GM23248 (cell line): ENCODE measurements at regions not wholly inside any gene's neighbourhood (a gene's known extent, or its start where the extent isn't known, plus 50 kb on each side); places are given as distances from the start of the nearest gene placed in this dataset.

Source experiments
- DNase-seq: peaks from one replicate; pipeline ENCODE4 v3.0.0-alpha.2; 2015
- H2AFZ ChIP-seq: fragments of 200-600 bp; sonication (generic); 2 replicates; pipeline ENCODE4 v1.6.1; 2016; ENCODE audit warnings: antibody characterized with exemption
- H3F3A ChIP-seq: fragments of 200-600 bp; sonication (generic); 2 replicates; pipeline ENCODE4 v1.6.1; 2016; ENCODE audit warnings: mild to moderate bottlenecking, antibody characterized with exemption, mixed run types; ENCODE audit not compliant: insufficient read depth
- H3K27ac ChIP-seq: fragments of 200-600 bp; sonication (generic); 2 replicates; pipeline ENCODE4 v1.5.1; 2016; ENCODE audit warnings: mild to moderate bottlenecking
- H3K27me3 ChIP-seq: fragments of 200-600 bp; sonication (generic); replicated peaks from 2 replicates; pipeline ENCODE4 v1.6.1; 2016; ENCODE audit warnings: mild to moderate bottlenecking; ENCODE audit not compliant: insufficient read depth
- H3K36me3 ChIP-seq: fragments of 200-600 bp; sonication (generic); 2 replicates; pipeline ENCODE4 v1.6.1; 2016; ENCODE audit warnings: low read depth, mild to moderate bottlenecking
- H3K4me1 ChIP-seq: fragments of 200-600 bp; sonication (generic); 2 replicates; pipeline ENCODE4 v1.6.1; 2016; ENCODE audit warnings: mild to moderate bottlenecking; ENCODE audit not compliant: insufficient read depth
- H3K4me2 ChIP-seq: fragments of 200-600 bp; sonication (generic); one replicate; pipeline ENCODE4 v1.6.1; 2016; ENCODE audit warnings: mild to moderate bottlenecking; ENCODE audit not compliant: unreplicated experiment
- H3K4me3 ChIP-seq: fragments of 200-600 bp; sonication (generic); 2 replicates; pipeline ENCODE4 v1.5.1; 2016; ENCODE audit warnings: mild to moderate bottlenecking
- H3K79me2 ChIP-seq: fragments of 200-600 bp; sonication (generic); 2 replicates; pipeline ENCODE4 v1.6.1; 2016; ENCODE audit warnings: mild to moderate bottlenecking; ENCODE audit not compliant: insufficient read depth
- H3K9ac ChIP-seq: fragments of 200-600 bp; sonication (generic); 2 replicates; pipeline ENCODE4 v1.6.1; 2016; ENCODE audit warnings: mild to moderate bottlenecking
- H3K9me2 ChIP-seq: fragments of 200-600 bp; sonication (generic); 2 replicates; pipeline ENCODE4 v1.6.1; 2016; ENCODE audit warnings: mixed run types, mild to moderate bottlenecking, moderate library complexity; ENCODE audit not compliant: insufficient read depth
- H3K9me3 ChIP-seq: fragments of 200-600 bp; sonication (generic); one replicate; pipeline ENCODE4 v1.6.1; 2017; ENCODE audit warnings: low read depth
- H4K20me1 ChIP-seq: fragments of 200-600 bp; sonication (generic); 2 replicates; pipeline ENCODE4 v1.6.0; 2016; ENCODE audit not compliant: insufficient read depth
- EZH2 ChIP-seq: fragments of 200-600 bp; sonication (generic); IDR thresholded peaks from 2 replicates; pipeline ENCODE4 v1.6.1; 2018; ENCODE audit warnings: antibody characterized with exemption, mild to moderate bottlenecking; ENCODE audit not compliant: insufficient read depth, poor library complexity, severe bottlenecking
- EZH2phosphoT487 ChIP-seq: fragments of 200-600 bp; sonication (generic); IDR thresholded peaks from 2 replicates; pipeline ENCODE4 v1.6.1; 2018; ENCODE audit warnings: antibody characterized with exemption, moderate library complexity, mild to moderate bottlenecking, low read depth; ENCODE audit not compliant: insufficient read depth
- WGBS, 2 experiments: methylation state at CpG; one replicate each; pipeline ENCODE4 v1.1.6; 2015 to 2017; ENCODE audit warnings: low lambda C conversion rate in 2 of 2, low coverage in 1 of 2; ENCODE audit errors: missing lambda C conversion rate in 2 of 2; 5-methylcytosine and 5-hydroxymethylcytosine counted together
- in situ Hi-C: fragments of 300-500 bp; cut with MboI; formaldehyde crosslinking; loops from 2 replicates; pipeline ENCODE4 v1.15.0; 2020

GRCh38 chr2:6605836-6606505, 259.7 kb downstream of the CMPK2 start:
- H3K4me2 ChIP-seq: no peak overlapping the region
- 26% methylated on average over 7 of the region's 7 CpGs for WGBS, 2 experiments
- no peaks in the 10 kb centered on the region for H3K9me2 ChIP-seq
- in situ Hi-C loops: no loop called here
- no peaks in the 10 kb centered on the region for H3K36me3 ChIP-seq
- no peak for TF ChIP-seq EZH2
- no peak for TF ChIP-seq EZH2phosphoT487
- no peaks in the 10 kb centered on the region for H3K79me2 ChIP-seq
- no peak overlapping the region for H3K9ac ChIP-seq
- H3K27ac ChIP-seq: no peak overlapping the region
- no peaks in the 10 kb centered on the region for H3K27me3 ChIP-seq
- H3K9me3 ChIP-seq: no peaks in the 10 kb centered on the region
- H4K20me1 ChIP-seq: no peaks in the 10 kb centered on the region
- H3F3A ChIP-seq: no peaks in the 10 kb centered on the region
- no peak overlapping the region for H2AFZ ChIP-seq
- H3K4me1 ChIP-seq: no peaks in the 10 kb centered on the region
- H3K4me3 ChIP-seq: no peak overlapping the region
- DNase-seq: no peak

- Histone ChIP-seq H3K9ac (no peak overlapping the region), H3K4me2 (no peak overlapping the region), H4K20me1 (no peaks in the 10 kb centered on the region), H3K36me3 (no peaks in the 10 kb centered on the region), H3K9me3 (no peaks in the 10 kb centered on the region), H3K27me3 (no peaks in the 10 kb centered on the region), H3K4me1 (no peaks in the 10 kb centered on the region), H3F3A (no peaks in the 10 kb centered on the region), H3K9me2 (no peaks in the 10 kb centered on the region), H3K4me3 (no peak overlapping the region), H3K27ac (no peak overlapping the region), H2AFZ (no peak overlapping the region), H3K79me2 (no peaks in the 10 kb centered on the region)
- in situ Hi-C loops: no loop called here
- no peak for TF ChIP-seq EZH2
- no peak for TF ChIP-seq EZH2phosphoT487
- DNase-seq: no peak
- WGBS, 2 experiments: 11 to 14% methylated on average over 4 of the region's 4 CpGs
These were observed 247.9 kb downstream of the CMPK2 start for GRCh38 chr2:6617794-6618193.

- no peaks in the 10 kb centered on the region for H3K36me3 ChIP-seq
- no peaks in the 10 kb centered on the region for H3K4me1 ChIP-seq
- no peaks in the 10 kb centered on the region for H4K20me1 ChIP-seq
- no peak overlapping the region for H3K4me3 ChIP-seq
- no peaks in the 10 kb centered on the region for H3K27me3 ChIP-seq
- no peak for TF ChIP-seq EZH2
- no peak for TF ChIP-seq EZH2phosphoT487
- H3F3A ChIP-seq: no peaks in the 10 kb centered on the region
- no peaks in the 10 kb centered on the region for H3K9me2 ChIP-seq
- no peak overlapping the region for H3K4me2 ChIP-seq
- in situ Hi-C loops: no loop called here
- H3K79me2 ChIP-seq: no peaks in the 10 kb centered on the region
- 51 to 65% methylated on average over 6 of the region's 6 CpGs for WGBS, 2 experiments
- H3K27ac ChIP-seq: no peak overlapping the region
- no peaks in the 10 kb centered on the region for H3K9me3 ChIP-seq
- H2AFZ ChIP-seq: no peak overlapping the region
- no peak for DNase-seq
- H3K9ac ChIP-seq: no peak overlapping the region
These were observed 247.5 kb downstream of the CMPK2 start for GRCh38 chr2:6618201-6618600.

- in situ Hi-C loops: no loop called here
- Histone ChIP-seq H3K27ac (no peak overlapping the region), H3K9me2 (no peaks in the 10 kb centered on the region), H3K4me1 (no peaks in the 10 kb centered on the region), H3K27me3 (no peaks in the 10 kb centered on the region), H3F3A (no peaks in the 10 kb centered on the region), H3K4me3 (no peak overlapping the region), H3K79me2 (no peaks in the 10 kb centered on the region), H2AFZ (no peak overlapping the region), H3K9ac (no peak overlapping the region), H4K20me1 (no peaks in the 10 kb centered on the region), H3K36me3 (no peaks in the 10 kb centered on the region), H3K4me2 (no peak overlapping the region), H3K9me3 (no peaks in the 10 kb centered on the region)
- no peak for DNase-seq
- WGBS, 2 experiments: 11 to 17% methylated on average over 2 of the region's 2 CpGs
- TF ChIP-seq EZH2 (no peak), EZH2phosphoT487 (no peak)
These were observed 242.0 kb downstream of the CMPK2 start for GRCh38 chr2:6623746-6624145.
